BJ (cell line): ENCODE measurements at regions not wholly inside any gene's neighbourhood (a gene's known extent, or its start where the extent isn't known, plus 50 kb on each side); places are given as distances from the start of the nearest gene placed in this dataset.

Source experiments
- CTCF ChIA-PET: fragments of 350-600 bp; formaldehyde crosslinking; extraction: SDS; loops from one replicate; lab custom pipeline; 2021; ENCODE audit warnings: antibody characterized with exemption, inconsistent platforms; lab: Yijun Ruan, JAX
- POLR2A ChIA-PET: fragments of 300-600 bp; sonication (Branson Sonifier 250); formaldehyde crosslinking; extraction: SDS; loops from one replicate; lab custom pipeline; 2021; ENCODE audit warnings: antibody characterized with exemption; lab: Charles Lee
- DNase-seq: peaks from one replicate; pipeline ENCODE4 v3.0.0-alpha.2; 2011; ENCODE audit warnings: low read depth
- H3K27me3 ChIP-seq: 2 replicates; pipeline ENCODE4 v1.6.0; 2011; ENCODE audit warnings: low read length; ENCODE audit not compliant: control insufficient read depth, insufficient read depth
- H3K36me3 ChIP-seq: 2 replicates; pipeline ENCODE4 v1.5.1; 2011; ENCODE audit warnings: low read length; ENCODE audit not compliant: control insufficient read depth, insufficient read depth
- H3K4me3 ChIP-seq: 2 replicates; pipeline ENCODE4 v1.5.1; 2011; ENCODE audit warnings: low read depth, mild to moderate bottlenecking, control low read depth, low read length
- TF ChIP-seq, protein P1 (sequence below): IDR thresholded peaks from 2 replicates; pipeline ENCODE4 v1.5.1; 2011; ENCODE audit warnings: low read depth, mild to moderate bottlenecking, control low read depth, inconsistent platforms, low read length, moderate library complexity; ENCODE audit not compliant: insufficient read depth

DNA sequence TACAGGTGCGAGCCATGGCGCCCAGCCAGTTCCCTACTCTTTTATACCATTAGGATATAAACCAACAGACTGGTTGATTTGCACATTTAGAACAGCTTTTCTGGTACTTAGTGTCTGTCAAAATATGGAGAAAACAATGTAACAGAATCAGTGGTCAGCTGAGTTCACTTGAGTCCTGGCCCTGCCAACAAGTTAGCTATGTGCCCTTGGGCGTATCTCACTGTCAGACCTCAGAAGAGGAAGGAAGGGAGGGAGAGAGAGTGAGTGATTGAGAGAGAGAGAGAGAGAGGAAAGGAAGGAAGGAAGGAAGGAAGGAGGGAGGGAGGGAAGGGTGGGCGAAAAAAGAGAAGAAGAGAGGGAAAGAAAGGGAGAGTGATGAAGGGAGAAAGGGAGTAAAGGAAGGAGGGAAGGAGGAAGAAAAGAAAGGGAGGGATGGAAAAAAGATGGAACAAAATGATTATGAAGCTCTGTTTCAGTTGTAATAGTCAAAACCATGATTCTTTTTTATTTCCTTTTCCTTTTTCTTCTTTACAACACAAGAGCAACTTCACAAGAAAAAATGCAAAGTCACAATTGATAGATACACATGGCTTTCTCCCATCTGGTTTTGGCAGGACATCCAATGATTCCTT is 55.7 kb upstream of the PDGFRA start:
- ChIA-PET CTCF (interaction anchor here (0.9 to 1.3 kb wide), 3 partner anchors 11 to 244 kb away, joined by 3 to 4 read pairs (median 3); no protein-coding TSS in a partner anchor), POLR2A (no interaction called here)
- H3K27me3 ChIP-seq = no peaks in the 10 kb centered on the region
- H3K36me3 ChIP-seq = no peaks in the 10 kb centered on the region
- no peak for DNase-seq
- H3K4me3 ChIP-seq = no peak overlapping the region
- TF ChIP-seq, protein P1, sequence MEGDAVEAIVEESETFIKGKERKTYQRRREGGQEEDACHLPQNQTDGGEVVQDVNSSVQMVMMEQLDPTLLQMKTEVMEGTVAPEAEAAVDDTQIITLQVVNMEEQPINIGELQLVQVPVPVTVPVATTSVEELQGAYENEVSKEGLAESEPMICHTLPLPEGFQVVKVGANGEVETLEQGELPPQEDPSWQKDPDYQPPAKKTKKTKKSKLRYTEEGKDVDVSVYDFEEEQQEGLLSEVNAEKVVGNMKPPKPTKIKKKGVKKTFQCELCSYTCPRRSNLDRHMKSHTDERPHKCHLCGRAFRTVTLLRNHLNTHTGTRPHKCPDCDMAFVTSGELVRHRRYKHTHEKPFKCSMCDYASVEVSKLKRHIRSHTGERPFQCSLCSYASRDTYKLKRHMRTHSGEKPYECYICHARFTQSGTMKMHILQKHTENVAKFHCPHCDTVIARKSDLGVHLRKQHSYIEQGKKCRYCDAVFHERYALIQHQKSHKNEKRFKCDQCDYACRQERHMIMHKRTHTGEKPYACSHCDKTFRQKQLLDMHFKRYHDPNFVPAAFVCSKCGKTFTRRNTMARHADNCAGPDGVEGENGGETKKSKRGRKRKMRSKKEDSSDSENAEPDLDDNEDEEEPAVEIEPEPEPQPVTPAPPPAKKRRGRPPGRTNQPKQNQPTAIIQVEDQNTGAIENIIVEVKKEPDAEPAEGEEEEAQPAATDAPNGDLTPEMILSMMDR = no peak

DNA sequence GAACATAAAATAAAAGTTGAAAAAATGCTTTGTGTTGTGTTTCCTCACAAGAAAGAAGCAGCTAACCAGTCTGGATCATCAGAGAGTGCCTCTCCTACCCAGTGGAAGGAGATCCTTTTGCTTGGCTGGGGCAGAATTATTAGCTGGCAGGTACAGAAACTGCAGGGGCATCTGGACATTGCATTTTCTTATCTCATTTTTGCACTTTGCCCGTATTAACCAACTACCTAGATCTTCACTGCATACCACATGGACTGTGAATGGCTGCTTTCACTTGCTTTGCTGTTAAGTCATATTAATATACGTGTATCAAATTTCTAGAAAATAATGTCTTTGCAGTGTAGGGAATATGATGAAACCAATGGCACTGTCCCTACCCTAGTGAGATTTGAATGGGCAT is 52.9 kb upstream of the PDGFRA start:
- ChIA-PET CTCF (no interaction called here), POLR2A (no interaction called here)
- no peak for DNase-seq
- TF ChIP-seq, protein P1 = no peak
- H3K4me3 ChIP-seq = no peak overlapping the region
- H3K36me3 ChIP-seq = no peaks in the 10 kb centered on the region
- H3K27me3 ChIP-seq = no peaks in the 10 kb centered on the region
